Globus pallidus (tissue), 1 donor: ENCODE measurements at regions not wholly inside any gene's neighbourhood (a gene's known extent, or its start where the extent isn't known, plus 50 kb on each side); places are given as distances from the start of the nearest gene placed in this dataset.
"Not testable (repeated sequence)": the region's sequence is repeated elsewhere in the genome, so short reads cannot be mapped to it uniquely, and the experiment has no call there.

Source experiments
- DNase-seq: peaks from one replicate; pipeline ENCODE4 v3.0.0-alpha.2; 2015; ENCODE audit warnings: low spot score

- DNase-seq, result no peak
Measured at GRCh38 chr10:130351466-130352290, 215.5 kb downstream of the GLRX3 start.

GRCh38 chr10:130352291-130352645 is 216.1 kb downstream of the GLRX3 start:
- no peak for DNase-seq

- no peak for DNase-seq
Measured at GRCh38 chr10:130353928-130354572, 217.9 kb downstream of the GLRX3 start.

- no peak for DNase-seq
Measured at GRCh38 chr10:130354573-130354954, 218.4 kb downstream of the GLRX3 start.

GRCh38 chr10:130354976-130355795 is 219.0 kb downstream of the GLRX3 start:
- no peak for DNase-seq

- DNase-seq, result not testable (repeated sequence)
Measured at GRCh38 chr10:130356429-130356828, 220.2 kb downstream of the GLRX3 start.

- DNase-seq, result no peak
Measured at GRCh38 chr10:130357226-130357625, 221.0 kb downstream of the GLRX3 start.

GRCh38 chr10:130357951-130358350 is 221.8 kb downstream of the GLRX3 start:
- no peak for DNase-seq

GRCh38 chr10:130358981-130359650 is 222.9 kb downstream of the GLRX3 start:
- DNase-seq, result no peak

- no peak for DNase-seq
Measured at GRCh38 chr10:130359711-130360110, 223.5 kb downstream of the GLRX3 start.

- DNase-seq, result no peak
Measured at GRCh38 chr10:130360826-130361311, 224.7 kb downstream of the GLRX3 start.

GRCh38 chr10:130361351-130362105 is 225.3 kb downstream of the GLRX3 start:
- no peak for DNase-seq

- DNase-seq, result no peak
Measured at GRCh38 chr10:130362308-130362761, 226.1 kb downstream of the GLRX3 start.

GRCh38 chr10:130363051-130363450 is 226.9 kb downstream of the GLRX3 start:
- DNase-seq, result no peak

- no peak for DNase-seq
Measured at GRCh38 chr10:130363899-130364445, 227.8 kb downstream of the GLRX3 start.

- no peak for DNase-seq
Measured at GRCh38 chr10:130364631-130365411, 228.6 kb downstream of the GLRX3 start.

- DNase-seq, result no peak
Measured at GRCh38 chr10:130368761-130369560, 232.8 kb downstream of the GLRX3 start.

GRCh38 chr10:130369645-130370381 is 233.6 kb downstream of the GLRX3 start:
- no peak for DNase-seq
